Ascending aorta (tissue), 2 donors: ENCODE measurements at regions not wholly inside any gene's neighbourhood (a gene's known extent, or its start where the extent isn't known, plus 50 kb on each side); places are given as distances from the start of the nearest gene placed in this dataset.

Experiments used
- DNase-seq, 2 donors: peaks; one replicate each; pipeline ENCODE4 v3.0.0-alpha.2; 2019; ENCODE audit warnings: low spot score in 2 of 2
- H3K27ac ChIP-seq, 2 donors: fragments of 200-600 bp; sonication (generic); one replicate each; pipeline ENCODE4 v1.5.1; 2016 to 2017; ENCODE audit warnings: mild to moderate bottlenecking in 1 of 2
- H3K27me3 ChIP-seq: fragments of 200-600 bp; sonication (generic); one replicate; pipeline ENCODE4 v1.5.1; 2017
- H3K36me3 ChIP-seq, 2 donors: fragments of 200-600 bp; sonication (generic); one replicate each; pipeline ENCODE4 v1.5.1; 2016
- H3K4me1 ChIP-seq, 2 donors: fragments of 200-600 bp; sonication (generic); one replicate each; pipeline ENCODE4 v1.5.1; 2016 to 2017; ENCODE audit warnings: mild to moderate bottlenecking in 1 of 2
- H3K4me3 ChIP-seq, 2 donors: fragments of 200-600 bp; sonication (generic); one replicate each; pipeline ENCODE4 v1.5.1; 2016 to 2017; ENCODE audit warnings: mild to moderate bottlenecking in 1 of 2
- H3K9me3 ChIP-seq, 2 donors: fragments of 200-600 bp; sonication (generic); one replicate each; pipeline ENCODE4 v1.5.1; 2016
- intact Hi-C: fragments of 100-400 bp; cut with DNase I; formaldehyde crosslinking; loops from one replicate; pipeline ENCODE4 v1.15.1; 2023
- TF ChIP-seq, protein P1 (sequence below), 3 experiments: fragments of 200-600 bp in 2 of 3; fragments of 450-650 bp in 1 of 3; sonication (generic) in 2 of 3; IDR thresholded peaks; one replicate each; pipeline ENCODE4 v1.5.1; 2016 to 2019; ENCODE audit warnings: antibody characterized with exemption in 3 of 3, mild to moderate bottlenecking in 1 of 3, moderate library complexity in 1 of 3

DNA sequence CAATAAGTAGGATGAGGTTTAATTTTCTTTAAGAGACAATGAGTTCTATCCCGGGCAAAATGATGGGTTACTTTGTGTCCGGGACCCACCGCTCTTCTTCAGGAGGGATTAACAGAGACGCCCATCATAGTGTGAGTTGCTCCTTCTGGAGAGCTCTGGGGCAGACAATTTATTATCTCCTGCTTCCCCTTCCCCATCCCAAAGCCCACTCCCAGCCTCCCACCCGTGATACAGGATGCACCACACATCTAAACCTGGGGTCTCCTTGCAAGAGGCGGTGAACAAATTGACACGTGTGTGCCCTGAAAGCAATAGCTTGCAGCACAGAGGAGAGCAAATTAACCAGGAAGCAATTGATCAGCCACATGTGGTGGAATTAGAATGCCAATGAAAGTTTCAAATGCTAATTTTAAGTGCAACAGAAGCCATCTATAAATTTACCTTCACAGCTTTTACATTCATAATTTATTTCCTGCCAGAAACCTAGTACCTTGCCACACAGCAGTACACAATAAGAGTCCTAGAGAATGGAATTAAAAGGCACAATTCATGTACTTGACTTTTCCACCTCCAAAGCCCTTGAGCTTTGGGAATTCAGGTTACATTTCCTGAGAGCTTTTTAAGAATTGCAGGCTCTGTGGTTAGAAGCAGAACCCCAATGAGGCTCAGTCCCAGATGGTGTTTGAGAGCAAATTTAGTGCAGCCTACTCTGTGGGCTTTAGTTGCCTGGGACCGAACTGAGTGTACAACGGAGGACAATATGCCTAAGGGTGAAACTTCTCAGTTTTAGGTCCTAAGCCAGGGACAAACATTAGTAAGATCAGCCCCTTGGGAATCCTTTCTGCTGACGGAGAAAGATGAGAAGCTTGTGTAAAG lies 399.6 kb downstream of the MED10 start:
- Histone ChIP-seq H3K36me3 (no peaks in the 10 kb centered on the region), H3K4me1 (peaks cover 0 to 2% of the 10 kb centered on the region in 2 donors), H3K4me3 (no peak overlapping the region), H3K27ac (no peak overlapping the region), H3K27me3 (no peaks in the 10 kb centered on the region), H3K9me3 (no peaks in the 10 kb centered on the region)
- intact Hi-C loops, result no loop called here
- TF ChIP-seq, protein P1, sequence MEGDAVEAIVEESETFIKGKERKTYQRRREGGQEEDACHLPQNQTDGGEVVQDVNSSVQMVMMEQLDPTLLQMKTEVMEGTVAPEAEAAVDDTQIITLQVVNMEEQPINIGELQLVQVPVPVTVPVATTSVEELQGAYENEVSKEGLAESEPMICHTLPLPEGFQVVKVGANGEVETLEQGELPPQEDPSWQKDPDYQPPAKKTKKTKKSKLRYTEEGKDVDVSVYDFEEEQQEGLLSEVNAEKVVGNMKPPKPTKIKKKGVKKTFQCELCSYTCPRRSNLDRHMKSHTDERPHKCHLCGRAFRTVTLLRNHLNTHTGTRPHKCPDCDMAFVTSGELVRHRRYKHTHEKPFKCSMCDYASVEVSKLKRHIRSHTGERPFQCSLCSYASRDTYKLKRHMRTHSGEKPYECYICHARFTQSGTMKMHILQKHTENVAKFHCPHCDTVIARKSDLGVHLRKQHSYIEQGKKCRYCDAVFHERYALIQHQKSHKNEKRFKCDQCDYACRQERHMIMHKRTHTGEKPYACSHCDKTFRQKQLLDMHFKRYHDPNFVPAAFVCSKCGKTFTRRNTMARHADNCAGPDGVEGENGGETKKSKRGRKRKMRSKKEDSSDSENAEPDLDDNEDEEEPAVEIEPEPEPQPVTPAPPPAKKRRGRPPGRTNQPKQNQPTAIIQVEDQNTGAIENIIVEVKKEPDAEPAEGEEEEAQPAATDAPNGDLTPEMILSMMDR (IDR thresholded peaks at IDR 0.05), result no peak
- DNase-seq, result no peak

DNA sequence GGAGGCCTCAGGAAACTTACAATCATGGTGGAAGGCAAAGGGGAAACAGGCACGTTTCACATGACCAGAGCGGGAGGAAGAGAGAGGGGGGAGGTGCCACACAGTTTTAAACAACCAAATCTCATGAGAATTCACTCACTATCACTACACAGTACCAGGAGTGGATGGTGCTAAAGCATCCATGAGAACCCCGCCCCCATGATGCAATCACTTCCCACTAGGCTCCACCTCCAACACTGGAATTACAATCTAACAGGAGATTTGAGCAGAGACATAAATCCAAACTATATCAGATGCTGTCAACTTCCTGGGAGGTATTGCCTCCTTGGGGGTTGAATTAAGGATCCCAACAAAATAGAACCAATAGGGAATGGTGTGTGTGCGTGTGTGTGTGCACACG lies 407.1 kb downstream of the MED10 start:
- TF ChIP-seq, protein P1 (IDR thresholded peaks at IDR 0.05), result no peak
- Histone ChIP-seq H3K27ac (no peak overlapping the region), H3K27me3 (no peaks in the 10 kb centered on the region), H3K9me3 (no peaks in the 10 kb centered on the region), H3K4me1 (no peaks in the 10 kb centered on the region), H3K4me3 (no peak overlapping the region), H3K36me3 (no peaks in the 10 kb centered on the region)
- no peak for DNase-seq
- intact Hi-C loops, result no loop called here

- intact Hi-C loops, result no loop called here
- H3K36me3 ChIP-seq, result no peaks in the 10 kb centered on the region
- DNase-seq, result no peak
- TF ChIP-seq, protein P1 (IDR thresholded peaks at IDR 0.05), result no peak
- no peak overlapping the region for H3K4me3 ChIP-seq
- H3K9me3 ChIP-seq, result no peaks in the 10 kb centered on the region
- H3K27ac ChIP-seq, result no peak overlapping the region
- H3K4me1 ChIP-seq, result no peaks in the 10 kb centered on the region
- H3K27me3 ChIP-seq, result no peaks in the 10 kb centered on the region
Measured at GRCh38 chr5:5969942-5970483, 408.3 kb downstream of the MED10 start.

- Histone ChIP-seq H3K9me3 (no peaks in the 10 kb centered on the region), H3K27me3 (no peaks in the 10 kb centered on the region), H3K4me1 (no peaks in the 10 kb centered on the region), H3K4me3 (no peak overlapping the region), H3K27ac (no peak overlapping the region), H3K36me3 (no peaks in the 10 kb centered on the region)
- intact Hi-C loops, result no loop called here
- TF ChIP-seq, protein P1 (IDR thresholded peaks at IDR 0.05), result no peak
- DNase-seq, result no peak
Measured at GRCh38 chr5:5968981-5969380, 409.4 kb downstream of the MED10 start.

GRCh38 chr5:5967944-5968343 lies 410.4 kb downstream of the MED10 start:
- no peaks in the 10 kb centered on the region for H3K27me3 ChIP-seq
- no peak overlapping the region for H3K27ac ChIP-seq
- intact Hi-C loops, result no loop called here
- TF ChIP-seq, protein P1 (IDR thresholded peaks at IDR 0.05), result no peak
- no peak overlapping the region for H3K4me3 ChIP-seq
- DNase-seq, result no peak
- no peaks in the 10 kb centered on the region for H3K36me3 ChIP-seq
- no peaks in the 10 kb centered on the region for H3K4me1 ChIP-seq
- no peaks in the 10 kb centered on the region for H3K9me3 ChIP-seq
